ENCODE measurements at regions not wholly inside any gene's neighbourhood (a gene's known extent, or its start where the extent isn't known, plus 50 kb on each side); places are given as distances from the start of the nearest gene placed in this dataset.

DNA sequence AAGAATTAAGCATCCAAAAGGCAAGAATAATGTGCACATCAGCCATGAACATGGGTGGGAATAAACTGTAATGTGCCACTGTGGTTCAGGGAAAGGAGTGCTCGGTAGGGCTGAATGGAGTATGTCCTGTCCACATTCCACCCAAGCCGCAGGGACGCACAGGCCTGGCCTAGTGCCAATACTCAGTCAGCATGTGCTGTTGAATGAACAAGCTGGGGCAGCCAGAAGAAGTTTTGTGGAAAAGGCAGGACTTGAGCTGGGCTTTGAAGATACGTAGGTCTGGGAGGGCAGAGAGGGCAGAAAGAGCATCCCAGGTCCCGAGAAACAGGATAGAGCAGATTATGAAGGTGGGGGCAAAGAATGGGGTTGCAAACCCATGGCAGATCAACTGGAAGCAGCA, 60.0 kb upstream of the PLET1 start:
- Histone ChIP-seq H2AFZ (ENCODE audit: low read depth, low read length, poor library complexity, severe bottlenecking) (no peak overlapping the region), H3K36me3 (ENCODE audit: control insufficient read depth in 1 of 2, insufficient read depth in 2 of 2, low read length in 2 of 2) (no peaks in the 10 kb centered on the region), H3K9me2 (ENCODE audit: insufficient read depth) (no peaks in the 10 kb centered on the region), H3K27me3 (ENCODE audit: insufficient read depth, low read length) (no peaks in the 10 kb centered on the region), H3K27ac (ENCODE audit: low read depth, low read length) (no peak overlapping the region), H3K9ac (ENCODE audit: low read length) (no peak overlapping the region), H3K4me2 (ENCODE audit: low read length) (no peak overlapping the region), H3K9me3 (ENCODE audit: control insufficient read depth in 1 of 2, insufficient read depth in 1 of 2, low read depth in 1 of 2, low read length in 2 of 2) (no peaks in the 10 kb centered on the region), H3K4me3 (replicated peaks in 1 of 2; ENCODE audit: low read depth in 1 of 2, low read length in 2 of 2) (no peak overlapping the region), H3K4me1 (ENCODE audit: control insufficient read depth in 1 of 2, insufficient read depth in 2 of 2, low read length in 2 of 2) (peaks cover 25 to 37% of the 10 kb centered on the region in 2 experiments), H3K79me2 (ENCODE audit: insufficient read depth, low read length) (no peaks in the 10 kb centered on the region), H4K20me1 (ENCODE audit: insufficient read depth) (no peaks in the 10 kb centered on the region)
- ATAC-seq = no peak
- intact Hi-C loops (cut with micrococcal nuclease) = no loop called here
- ChIA-PET RAD21 (ENCODE audit: low non-redundant PET in 1 of 2, low total read pairs in 2 of 2, uncharacterized antibody in 2 of 2, unreplicated experiment in 2 of 2) (no interaction called here), CTCF (no interaction called here), POLR2A (no interaction called here)
- no peak for DNase-seq (ENCODE audit: low read depth, low spot score)
- TF ChIP-seq YY1 (IDR thresholded peaks at IDR 0.05; ENCODE audit: extremely low read depth, insufficient replicate concordance, low read depth, low read length) (no peak), CBX3 (IDR thresholded peaks at IDR 0.05; ENCODE audit: low read depth) (no peak)
- no TSS peak for BruUV-seq (replicated peaks)

DNA sequence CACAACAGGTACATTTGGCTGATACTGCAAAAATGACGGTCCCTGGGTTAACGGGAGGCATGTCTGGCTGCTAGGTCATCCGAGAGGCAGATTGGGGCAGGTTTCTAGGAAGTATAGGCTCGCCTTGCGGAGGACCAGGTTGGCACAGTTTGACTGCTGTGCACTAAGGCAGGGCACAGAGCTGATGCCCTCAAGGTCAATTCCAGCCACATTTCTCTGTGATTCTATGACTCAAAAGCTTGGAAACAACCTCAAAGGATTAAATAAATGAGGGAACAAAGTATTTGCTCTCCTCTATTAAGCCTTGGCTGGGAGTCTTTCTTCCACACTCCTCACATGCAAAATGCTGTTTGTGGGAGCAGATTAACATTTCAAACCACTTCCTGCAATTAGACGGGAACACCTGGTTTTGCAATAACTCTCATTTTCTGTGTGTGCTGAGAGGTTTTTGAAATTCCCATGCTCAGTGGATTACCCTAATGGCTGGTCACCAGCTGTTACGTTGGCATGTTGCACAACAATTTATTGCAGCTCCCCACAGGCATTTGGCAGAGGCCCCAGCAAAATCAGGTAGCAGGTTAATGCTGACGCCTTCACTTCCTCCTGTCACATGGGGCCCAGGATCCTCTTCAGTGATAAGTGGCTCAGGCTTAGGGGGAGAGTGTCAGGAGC, 61.0 kb upstream of the PLET1 start:
- Histone ChIP-seq H2AFZ (ENCODE audit: low read depth, low read length, poor library complexity, severe bottlenecking) (no peak overlapping the region), H4K20me1 (ENCODE audit: insufficient read depth) (no peaks in the 10 kb centered on the region), H3K9ac (ENCODE audit: low read length) (no peak overlapping the region), H3K4me1 (ENCODE audit: control insufficient read depth in 1 of 2, insufficient read depth in 2 of 2, low read length in 2 of 2) (peaks cover 25 to 37% of the 10 kb centered on the region in 2 experiments), H3K27ac (ENCODE audit: low read depth, low read length) (no peak overlapping the region), H3K36me3 (ENCODE audit: control insufficient read depth in 1 of 2, insufficient read depth in 2 of 2, low read length in 2 of 2) (no peaks in the 10 kb centered on the region), H3K4me3 (replicated peaks in 1 of 2; ENCODE audit: low read depth in 1 of 2, low read length in 2 of 2) (no peak overlapping the region), H3K4me2 (ENCODE audit: low read length) (peak overlapping the region; percentile 31), H3K27me3 (ENCODE audit: insufficient read depth, low read length) (no peaks in the 10 kb centered on the region), H3K79me2 (ENCODE audit: insufficient read depth, low read length) (no peaks in the 10 kb centered on the region), H3K9me3 (ENCODE audit: control insufficient read depth in 1 of 2, insufficient read depth in 1 of 2, low read depth in 1 of 2, low read length in 2 of 2) (no peaks in the 10 kb centered on the region), H3K9me2 (ENCODE audit: insufficient read depth) (no peaks in the 10 kb centered on the region)
- POLR2A ChIA-PET = no interaction called here
- RAD21 ChIA-PET (ENCODE audit: low non-redundant PET in 1 of 2, low total read pairs in 2 of 2, uncharacterized antibody in 2 of 2, unreplicated experiment in 2 of 2) = no interaction called here
- intact Hi-C loops (cut with micrococcal nuclease) = no loop called here
- DNase-seq (ENCODE audit: low read depth, low spot score) (peak; percentile 57), ATAC-seq (peak; percentile 83)
- BruUV-seq (replicated peaks) = no TSS peak
- CTCF ChIA-PET = no interaction called here
- no peak for TF ChIP-seq ZFX (IDR thresholded peaks at IDR 0.05)
- peak; percentile 81 for TF ChIP-seq TCF7L2 (IDR thresholded peaks at IDR 0.05; ENCODE audit: borderline replicate concordance, extremely low read depth, insufficient read depth, insufficient read length)
- TF ChIP-seq CBX3 (IDR thresholded peaks at IDR 0.05; ENCODE audit: low read depth) = 0 out of 2 replicates have a peak, but pooled peaks have one; percentile 58
- TF ChIP-seq SIN3A (IDR thresholded peaks at IDR 0.05; ENCODE audit: low read depth) = peak; percentile 78
- TF ChIP-seq YY1 (IDR thresholded peaks at IDR 0.05; ENCODE audit: extremely low read depth, insufficient replicate concordance, low read depth, low read length) = peak; percentile 60
- no peak for TF ChIP-seq EZH2 (IDR thresholded peaks at IDR 0.05)
- TF ChIP-seq, protein P1, sequence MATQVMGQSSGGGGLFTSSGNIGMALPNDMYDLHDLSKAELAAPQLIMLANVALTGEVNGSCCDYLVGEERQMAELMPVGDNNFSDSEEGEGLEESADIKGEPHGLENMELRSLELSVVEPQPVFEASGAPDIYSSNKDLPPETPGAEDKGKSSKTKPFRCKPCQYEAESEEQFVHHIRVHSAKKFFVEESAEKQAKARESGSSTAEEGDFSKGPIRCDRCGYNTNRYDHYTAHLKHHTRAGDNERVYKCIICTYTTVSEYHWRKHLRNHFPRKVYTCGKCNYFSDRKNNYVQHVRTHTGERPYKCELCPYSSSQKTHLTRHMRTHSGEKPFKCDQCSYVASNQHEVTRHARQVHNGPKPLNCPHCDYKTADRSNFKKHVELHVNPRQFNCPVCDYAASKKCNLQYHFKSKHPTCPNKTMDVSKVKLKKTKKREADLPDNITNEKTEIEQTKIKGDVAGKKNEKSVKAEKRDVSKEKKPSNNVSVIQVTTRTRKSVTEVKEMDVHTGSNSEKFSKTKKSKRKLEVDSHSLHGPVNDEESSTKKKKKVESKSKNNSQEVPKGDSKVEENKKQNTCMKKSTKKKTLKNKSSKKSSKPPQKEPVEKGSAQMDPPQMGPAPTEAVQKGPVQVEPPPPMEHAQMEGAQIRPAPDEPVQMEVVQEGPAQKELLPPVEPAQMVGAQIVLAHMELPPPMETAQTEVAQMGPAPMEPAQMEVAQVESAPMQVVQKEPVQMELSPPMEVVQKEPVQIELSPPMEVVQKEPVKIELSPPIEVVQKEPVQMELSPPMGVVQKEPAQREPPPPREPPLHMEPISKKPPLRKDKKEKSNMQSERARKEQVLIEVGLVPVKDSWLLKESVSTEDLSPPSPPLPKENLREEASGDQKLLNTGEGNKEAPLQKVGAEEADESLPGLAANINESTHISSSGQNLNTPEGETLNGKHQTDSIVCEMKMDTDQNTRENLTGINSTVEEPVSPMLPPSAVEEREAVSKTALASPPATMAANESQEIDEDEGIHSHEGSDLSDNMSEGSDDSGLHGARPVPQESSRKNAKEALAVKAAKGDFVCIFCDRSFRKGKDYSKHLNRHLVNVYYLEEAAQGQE (IDR thresholded peaks at IDR 0.05; ENCODE audit: low read depth) = no peak
- TF ChIP-seq EGR1 (IDR thresholded peaks at IDR 0.05; ENCODE audit: low read depth) = no peak
- TF ChIP-seq, protein P2, sequence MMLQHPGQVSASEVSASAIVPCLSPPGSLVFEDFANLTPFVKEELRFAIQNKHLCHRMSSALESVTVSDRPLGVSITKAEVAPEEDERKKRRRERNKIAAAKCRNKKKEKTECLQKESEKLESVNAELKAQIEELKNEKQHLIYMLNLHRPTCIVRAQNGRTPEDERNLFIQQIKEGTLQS (IDR thresholded peaks at IDR 0.05) = no peak
- no peak for TF ChIP-seq ELF1 (IDR thresholded peaks at IDR 0.05; ENCODE audit: borderline replicate concordance, low read depth)
- peak; percentile 99 for TF ChIP-seq CEBPB (IDR thresholded peaks at IDR 0.05; ENCODE audit: low read depth)
- no peak for TF ChIP-seq ZNF274 (IDR thresholded peaks at IDR 0.05; ENCODE audit: low read depth, low read length)
- peak; percentile 70 for TF ChIP-seq SP1 (IDR thresholded peaks at IDR 0.05; ENCODE audit: low read depth)
- TF ChIP-seq FOSL1 (IDR thresholded peaks at IDR 0.05; ENCODE audit: low read depth) = 0 out of 2 replicates have a peak, but pooled peaks have one; percentile 21
- peak; percentile 63 for TF ChIP-seq JUND (IDR thresholded peaks at IDR 0.05)
- TF ChIP-seq MAX (IDR thresholded peaks at IDR 0.05) = peak; percentile 64
- TF ChIP-seq RAD21 (IDR thresholded peaks at IDR 0.05; ENCODE audit: low read depth) = no peak
- TF ChIP-seq POLR2A (IDR thresholded peaks at IDR 0.05; ENCODE audit: borderline replicate concordance, extremely low read depth, insufficient read depth, insufficient read length) = no peak
- no peak for TF ChIP-seq SRF (IDR thresholded peaks at IDR 0.05; ENCODE audit: low read depth)

All from HCT116 (cell line).